Activated naive CD8-positive, alpha-beta T cell treated with anti-CD3 and anti-CD28 coated beads, Interleukin-2, amount 10 ng/mL, durations not matched to agents 7 days and 5 days (primary cell): ENCODE measurements at regions not wholly inside any gene's neighbourhood (a gene's known extent, or its start where the extent isn't known, plus 50 kb on each side); places are given as distances from the start of the nearest gene placed in this dataset.
A peak's percentile ranks its signal among the peaks of the same experiment; 100 is the strongest.
"Not testable (repeated sequence)": the region's sequence is repeated elsewhere in the genome, so short reads cannot be mapped to it uniquely, and the experiment has no call there.

ENCODE experiments used
- ATAC-seq: fragments of 150-1000 bp; cut with Tn5 transposase; one replicate; pipeline ENCODE4 v1.10.0; 2021; ENCODE audit warnings: low read depth, moderate library complexity
- POLR2A ChIA-PET: fragments of 350-600 bp; sonication (Branson Sonifier 250); formaldehyde crosslinking; loops from one replicate; lab custom pipeline; 2021; ENCODE audit warnings: antibody characterized with exemption; lab: Charles Lee
- DNase-seq: peaks from one replicate; pipeline ENCODE4 v3.0.0; 2021
- H3K27ac Mint-ChIP-seq: one replicate; pipeline ENCODE4 v1.8.0; 2022; ENCODE audit warnings: mild to moderate bottlenecking, mixed read lengths
- H3K27me3 Mint-ChIP-seq: one replicate; pipeline ENCODE4 v1.8.0; 2022; ENCODE audit warnings: mild to moderate bottlenecking, moderate library complexity, mixed read lengths
- H3K36me3 Mint-ChIP-seq: one replicate; pipeline ENCODE4 v1.8.0; 2021; ENCODE audit warnings: mild to moderate bottlenecking, mixed read lengths
- H3K4me1 Mint-ChIP-seq: one replicate; pipeline ENCODE4 v1.8.0; 2021; ENCODE audit warnings: mixed read lengths
- H3K4me3 Mint-ChIP-seq: one replicate; pipeline ENCODE4 v1.8.0; 2022; ENCODE audit warnings: mild to moderate bottlenecking, moderate library complexity, mixed read lengths
- H3K9me3 Mint-ChIP-seq: one replicate; pipeline ENCODE4 v1.8.0; 2021; ENCODE audit warnings: mixed read lengths

DNA sequence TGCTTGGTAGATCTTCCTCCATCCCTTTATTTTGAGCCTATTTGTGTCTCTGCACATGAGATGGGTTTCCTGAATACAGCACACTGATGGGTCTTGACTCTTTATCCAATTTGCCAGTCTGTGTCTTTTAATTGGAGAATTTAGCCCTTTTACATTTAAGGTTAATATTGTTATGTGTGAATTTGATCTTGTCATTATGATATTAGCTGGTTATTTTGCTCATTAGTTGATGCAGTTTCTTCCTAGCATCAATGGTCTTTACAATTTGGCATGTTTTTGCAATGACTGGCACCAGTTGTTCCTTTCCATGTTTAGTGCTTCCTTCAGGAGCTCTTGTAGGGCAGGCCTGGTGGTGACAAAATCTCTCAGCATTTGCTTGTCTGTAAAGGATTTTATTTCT lies 72.4 kb downstream of the HNRNPD start:
- H3K36me3 Mint-ChIP-seq, POLR2A ChIA-PET, H3K27ac Mint-ChIP-seq, H3K4me1 Mint-ChIP-seq, ATAC-seq, DNase-seq, H3K9me3 Mint-ChIP-seq, H3K4me3 Mint-ChIP-seq: not testable (repeated sequence)
- H3K27me3 Mint-ChIP-seq: peaks cover 20% of the 10 kb centered on the region

DNA sequence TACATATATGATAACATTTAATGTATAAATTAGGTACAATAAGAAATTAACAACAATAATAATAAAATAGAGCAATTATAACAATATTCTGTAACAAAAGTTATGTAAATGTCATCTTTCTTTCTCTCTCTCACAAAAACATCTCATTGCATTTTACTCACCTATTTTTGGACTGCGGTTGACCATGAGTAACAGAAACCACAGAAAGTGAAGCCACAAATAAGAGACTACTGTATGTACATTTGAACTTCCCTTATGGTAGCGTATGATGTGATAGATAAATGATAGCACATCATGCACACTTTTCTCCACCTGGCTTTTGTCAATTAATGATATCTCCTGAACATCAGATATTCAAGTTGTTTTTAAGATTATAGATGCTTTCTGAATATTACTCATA lies 80.5 kb downstream of the HNRNPD start:
- Mint-ChIP-seq H3K4me1 (peaks cover 7% of the 10 kb centered on the region), H3K9me3 (no peaks in the 10 kb centered on the region), H3K27me3 (peaks cover 7% of the 10 kb centered on the region), H3K27ac (peak overlapping the region; percentile 22), H3K36me3 (peaks cover 4% of the 10 kb centered on the region), H3K4me3 (peak overlapping the region; percentile 41)
- POLR2A ChIA-PET: no interaction called here
- peak; percentile 94 for ATAC-seq
- DNase-seq: no peak

DNA sequence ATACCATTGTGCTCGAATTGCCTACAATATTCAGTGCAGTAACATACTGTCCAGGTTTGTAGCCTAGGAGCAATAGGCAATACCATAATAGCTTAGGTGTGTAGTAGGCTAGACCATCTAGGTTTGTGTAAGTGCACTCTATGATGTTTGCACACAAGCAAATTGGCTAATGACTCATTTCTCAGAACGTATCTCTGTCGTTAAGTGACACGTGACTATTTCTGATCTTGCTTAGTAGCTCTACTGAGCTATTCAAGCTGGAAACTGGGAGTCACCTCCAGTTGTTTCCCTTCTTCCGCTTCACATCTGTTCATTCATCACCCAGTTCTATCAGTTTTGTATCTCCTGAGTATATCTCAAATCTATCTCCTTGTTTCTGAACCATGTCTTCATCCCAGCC lies 86.1 kb downstream of the HNRNPD start:
- DNase-seq (no peak), ATAC-seq (no peak)
- H3K36me3 Mint-ChIP-seq: peaks cover 3% of the 10 kb centered on the region
- no peaks in the 10 kb centered on the region for H3K9me3 Mint-ChIP-seq
- POLR2A ChIA-PET: no interaction called here
- H3K27ac Mint-ChIP-seq: no peak overlapping the region
- H3K4me1 Mint-ChIP-seq: peaks cover 11% of the 10 kb centered on the region
- peaks cover 20% of the 10 kb centered on the region for H3K27me3 Mint-ChIP-seq
- H3K4me3 Mint-ChIP-seq: no peak overlapping the region

DNA sequence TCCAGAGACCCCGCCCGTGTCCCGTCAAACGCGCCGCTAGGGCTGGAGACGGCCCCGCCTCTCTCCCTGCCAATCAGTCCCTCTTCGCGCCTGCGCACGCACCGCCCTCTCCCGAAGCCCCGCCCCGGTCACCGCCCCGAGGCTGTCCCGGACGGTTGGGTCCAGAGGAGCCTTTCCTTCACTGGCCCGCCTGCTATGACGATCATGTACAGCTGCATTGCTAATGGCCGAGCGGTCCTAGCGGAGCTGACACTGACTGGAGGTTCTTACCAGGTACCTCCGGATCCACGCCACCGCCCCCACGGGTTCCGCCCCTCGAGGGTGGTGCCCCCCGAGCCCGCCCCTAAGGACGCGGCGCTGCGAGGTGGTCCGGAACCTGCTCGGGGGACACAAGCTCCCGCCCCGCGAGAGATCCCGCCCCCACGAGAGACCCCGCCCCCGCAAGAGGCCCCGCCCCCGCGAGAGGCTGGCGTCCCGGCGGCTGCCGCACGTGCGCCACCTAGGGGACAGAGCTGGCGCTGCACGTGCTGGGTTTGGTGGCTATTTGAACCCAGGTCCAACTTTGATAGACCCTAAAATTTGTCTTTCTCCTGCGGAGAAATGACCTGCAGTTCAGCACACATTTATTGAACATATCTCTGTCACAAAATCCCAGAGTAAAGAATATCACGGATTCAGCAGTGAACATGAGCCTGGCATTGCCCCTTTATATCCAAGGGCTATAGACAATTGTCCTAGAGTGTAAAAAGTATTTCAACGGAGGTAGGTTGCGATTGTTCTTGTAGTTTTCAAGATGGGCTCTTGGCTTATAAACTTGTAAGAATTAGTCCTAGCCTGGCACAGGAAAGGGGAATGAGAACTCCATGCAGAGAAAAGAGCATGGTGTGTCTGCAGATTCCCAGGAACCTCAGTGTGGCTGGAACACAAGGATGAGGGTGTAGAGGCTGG lies 88.7 kb downstream of the HNRNPD start:
- Mint-ChIP-seq H3K27ac (peak overlapping the region; percentile 74), H3K9me3 (no peaks in the 10 kb centered on the region), H3K27me3 (peaks cover 23% of the 10 kb centered on the region), H3K4me3 (peak overlapping the region; percentile 82), H3K36me3 (no peaks in the 10 kb centered on the region), H3K4me1 (peaks cover 11% of the 10 kb centered on the region)
- DNase-seq (peak; percentile 99), ATAC-seq (peak; percentile 100)
- POLR2A ChIA-PET: interaction anchor here (1.3 to 1.4 kb wide), 3 partner anchors 87 to 144 kb away, joined by 4 to 5 read pairs (median 5); partner anchors contain the start of genes HNRNPD and HNRNPDL

DNA sequence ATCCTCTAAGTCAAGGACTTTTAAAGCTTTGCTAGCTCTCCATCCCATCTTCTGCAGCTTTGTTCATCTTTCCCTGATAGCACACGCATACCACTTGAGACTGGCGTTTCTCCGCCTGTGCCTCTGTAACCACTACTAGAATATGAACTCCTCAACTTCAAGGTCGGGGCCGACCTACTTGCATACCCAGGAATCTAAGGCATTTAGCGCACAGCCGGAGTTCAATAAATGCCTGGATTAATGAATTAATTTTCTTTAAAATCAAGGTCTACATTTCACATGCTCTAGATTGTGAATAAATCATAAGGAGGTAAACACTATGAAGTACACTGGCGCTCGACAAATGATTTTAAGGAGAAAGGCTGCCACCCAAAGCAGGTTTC lies 89.3 kb downstream of the HNRNPD start:
- Mint-ChIP-seq H3K4me3 (peak overlapping the region; percentile 82), H3K36me3 (no peaks in the 10 kb centered on the region), H3K27me3 (peaks cover 20% of the 10 kb centered on the region), H3K27ac (peak overlapping the region; percentile 6), H3K4me1 (peaks cover 11% of the 10 kb centered on the region), H3K9me3 (no peaks in the 10 kb centered on the region)
- POLR2A ChIA-PET: interaction anchor here (1.3 to 1.4 kb wide), 3 partner anchors 88 to 145 kb away, joined by 4 to 5 read pairs (median 5); partner anchors contain the start of genes HNRNPD and HNRNPDL
- no peak for DNase-seq
- ATAC-seq: no peak

DNA sequence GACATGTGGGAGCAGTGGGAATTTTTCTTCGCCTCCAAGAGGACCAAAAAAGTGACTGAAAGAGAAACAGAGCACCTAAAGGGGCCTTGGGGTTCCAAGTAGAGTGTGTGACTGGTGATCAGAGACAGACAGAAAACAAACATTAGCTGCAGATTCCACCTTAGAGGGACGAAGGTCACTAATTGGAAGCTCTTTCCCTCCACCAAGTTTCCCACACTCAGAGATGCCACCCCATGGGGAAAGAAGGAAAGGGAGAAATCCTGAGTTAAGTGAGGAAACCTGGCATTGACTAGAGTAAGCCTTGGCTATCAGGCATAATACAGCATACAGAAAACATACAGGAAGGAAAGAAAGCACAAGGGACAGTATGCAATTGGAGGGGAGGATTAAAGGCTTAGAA lies 90.9 kb downstream of the HNRNPD start:
- POLR2A ChIA-PET: no interaction called here
- H3K27me3 Mint-ChIP-seq: peaks cover 31% of the 10 kb centered on the region
- peaks cover 1% of the 10 kb centered on the region for H3K36me3 Mint-ChIP-seq
- ATAC-seq (no peak), DNase-seq (no peak)
- H3K4me1 Mint-ChIP-seq: peaks cover 11% of the 10 kb centered on the region
- H3K9me3 Mint-ChIP-seq: peaks cover 1% of the 10 kb centered on the region
- no peak overlapping the region for H3K4me3 Mint-ChIP-seq
- H3K27ac Mint-ChIP-seq: no peak overlapping the region

DNA sequence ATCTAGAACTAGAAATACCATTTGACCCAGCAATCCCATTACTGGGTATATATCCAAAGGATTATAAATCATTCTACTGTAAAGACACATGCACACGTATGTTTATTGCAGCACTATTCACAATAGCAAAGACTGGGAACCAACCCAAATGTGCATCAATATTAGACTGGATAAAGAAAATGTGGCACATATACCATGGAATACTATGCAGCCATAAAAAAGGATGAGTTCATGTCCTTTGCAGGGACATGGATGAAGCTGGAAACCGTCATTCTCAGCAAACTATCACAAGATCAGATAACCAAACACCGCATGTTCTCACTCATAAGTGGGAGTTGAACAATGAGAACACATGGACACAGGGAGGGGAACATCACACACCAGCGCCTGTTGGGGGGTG lies 94.2 kb downstream of the HNRNPD start:
- DNase-seq, H3K27ac Mint-ChIP-seq, H3K9me3 Mint-ChIP-seq, H3K36me3 Mint-ChIP-seq, H3K4me1 Mint-ChIP-seq, ATAC-seq, POLR2A ChIA-PET, H3K4me3 Mint-ChIP-seq: not testable (repeated sequence)
- peaks cover 42% of the 10 kb centered on the region for H3K27me3 Mint-ChIP-seq

DNA sequence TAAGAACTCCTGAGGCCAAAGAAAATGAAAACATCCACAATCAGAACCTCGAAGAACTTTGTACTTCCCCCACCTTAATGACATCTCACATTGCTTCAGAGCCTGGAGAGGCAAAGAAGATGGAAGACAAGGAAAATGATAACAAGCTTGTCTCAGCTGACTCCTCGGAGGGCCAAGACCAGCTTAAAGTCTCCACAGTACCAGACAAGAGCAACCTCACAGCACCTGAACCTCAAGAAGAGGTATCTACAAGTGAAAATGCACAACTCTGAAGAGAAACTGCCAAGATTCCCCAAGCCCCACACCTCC lies 97.5 kb downstream of the HNRNPD start:
- Mint-ChIP-seq H3K9me3 (peaks cover 1% of the 10 kb centered on the region), H3K27ac (no peak overlapping the region), H3K4me3 (no peak overlapping the region), H3K27me3 (peaks cover 27% of the 10 kb centered on the region), H3K4me1 (peaks cover 7% of the 10 kb centered on the region), H3K36me3 (peaks cover 1% of the 10 kb centered on the region)
- ATAC-seq (no peak), DNase-seq (no peak)
- POLR2A ChIA-PET: no interaction called here

DNA sequence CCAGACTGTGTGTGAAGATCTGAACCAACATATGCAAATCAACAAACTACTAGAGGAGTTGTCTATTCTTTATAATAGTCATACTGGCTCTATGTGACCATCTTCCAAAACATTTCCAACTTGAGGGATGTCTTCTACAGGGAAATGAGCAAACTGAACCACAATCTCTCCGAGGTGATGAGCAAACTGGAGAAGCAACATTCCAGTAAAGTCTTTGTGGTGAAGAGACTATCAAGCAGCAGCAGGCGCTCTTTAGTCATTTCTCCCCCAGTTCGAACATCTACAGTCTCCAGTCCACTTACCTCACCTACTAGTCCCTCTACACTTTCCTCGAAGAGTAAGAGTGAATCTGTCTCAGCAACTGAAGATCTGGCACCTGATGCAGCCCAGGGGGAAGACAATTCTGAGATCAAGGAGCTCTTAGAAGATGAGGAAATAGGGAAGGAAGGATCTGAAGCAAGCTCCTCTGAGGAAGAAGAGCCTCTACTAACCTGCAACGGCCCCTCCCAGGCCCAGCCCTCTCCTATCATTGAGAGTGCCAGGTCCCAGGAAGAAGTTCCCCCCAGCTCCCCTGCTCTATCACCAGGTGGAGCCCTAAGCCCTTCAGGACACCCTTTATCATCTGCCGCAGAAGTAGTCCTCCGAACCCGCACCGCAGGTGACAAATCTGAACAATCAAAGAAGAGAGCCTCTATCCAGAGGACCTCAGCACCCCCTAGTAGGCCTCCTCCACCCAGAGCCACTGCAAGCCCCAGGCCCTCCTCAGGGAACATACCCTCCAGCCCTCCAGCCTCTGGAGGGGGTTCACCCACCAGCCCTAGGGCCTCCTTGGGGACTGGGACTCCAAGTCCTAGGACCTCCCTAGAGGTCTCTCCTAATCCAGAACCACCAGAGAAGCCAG lies 98.1 kb downstream of the HNRNPD start:
- no peak overlapping the region for H3K27ac Mint-ChIP-seq
- H3K4me1 Mint-ChIP-seq: peaks cover 7% of the 10 kb centered on the region
- no peak overlapping the region for H3K4me3 Mint-ChIP-seq
- no peak for DNase-seq
- H3K36me3 Mint-ChIP-seq: peaks cover 1% of the 10 kb centered on the region
- no peak for ATAC-seq
- peaks cover 27% of the 10 kb centered on the region for H3K27me3 Mint-ChIP-seq
- peaks cover 1% of the 10 kb centered on the region for H3K9me3 Mint-ChIP-seq
- POLR2A ChIA-PET: no interaction called here

DNA sequence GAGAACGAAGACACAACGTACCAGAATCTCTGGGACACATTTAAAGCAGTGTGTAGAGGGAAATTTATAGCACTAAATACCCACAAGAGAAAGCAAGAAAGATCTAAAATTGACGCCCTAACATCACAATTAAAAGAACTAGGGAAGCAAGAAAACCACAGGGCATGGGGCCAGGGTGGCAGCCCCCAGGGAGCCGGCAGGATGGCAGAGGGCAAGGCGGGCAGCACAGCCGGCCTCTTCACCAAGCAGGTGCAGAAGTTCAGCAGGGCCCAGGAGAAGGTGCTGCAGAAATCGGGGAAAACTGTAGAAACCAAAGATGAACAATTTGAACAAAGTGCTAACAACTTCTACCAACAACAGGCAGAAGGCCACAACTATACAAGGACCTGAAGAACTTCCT lies 99.1 kb downstream of the HNRNPD start:
- ATAC-seq, DNase-seq, H3K9me3 Mint-ChIP-seq, POLR2A ChIA-PET, H3K4me1 Mint-ChIP-seq, H3K4me3 Mint-ChIP-seq, H3K36me3 Mint-ChIP-seq, H3K27ac Mint-ChIP-seq: not testable (repeated sequence)
- peaks cover 27% of the 10 kb centered on the region for H3K27me3 Mint-ChIP-seq

DNA sequence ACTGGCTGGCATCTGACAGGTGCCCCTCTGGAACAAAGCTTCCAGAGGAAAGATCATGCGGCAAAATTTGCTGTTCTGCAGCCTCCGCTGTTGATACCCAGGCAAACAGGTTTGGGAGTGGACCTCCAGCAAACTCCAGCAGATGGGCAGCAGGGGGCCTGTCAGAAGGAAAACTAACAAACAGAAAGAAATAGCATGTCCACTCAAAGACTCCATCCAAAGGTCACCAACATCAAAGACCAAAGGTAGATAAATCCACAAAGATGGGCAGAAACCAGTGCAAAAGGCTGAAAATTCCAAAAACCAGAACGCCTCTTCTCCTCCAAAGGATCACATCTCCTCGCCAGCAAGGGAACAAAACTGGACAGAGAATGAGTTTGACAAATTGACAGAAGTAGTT lies 101.3 kb downstream of the HNRNPD start:
- not testable (repeated sequence) for H3K4me3 Mint-ChIP-seq, H3K9me3 Mint-ChIP-seq, DNase-seq, H3K36me3 Mint-ChIP-seq, ATAC-seq, H3K27ac Mint-ChIP-seq
- Mint-ChIP-seq H3K27me3 (peaks cover 16% of the 10 kb centered on the region), H3K4me1 (peaks cover 16% of the 10 kb centered on the region)
- POLR2A ChIA-PET: interaction anchor here (0.6 kb wide), 1 partner anchor 35 kb away, joined by 7 read pairs; no protein-coding TSS in a partner anchor

DNA sequence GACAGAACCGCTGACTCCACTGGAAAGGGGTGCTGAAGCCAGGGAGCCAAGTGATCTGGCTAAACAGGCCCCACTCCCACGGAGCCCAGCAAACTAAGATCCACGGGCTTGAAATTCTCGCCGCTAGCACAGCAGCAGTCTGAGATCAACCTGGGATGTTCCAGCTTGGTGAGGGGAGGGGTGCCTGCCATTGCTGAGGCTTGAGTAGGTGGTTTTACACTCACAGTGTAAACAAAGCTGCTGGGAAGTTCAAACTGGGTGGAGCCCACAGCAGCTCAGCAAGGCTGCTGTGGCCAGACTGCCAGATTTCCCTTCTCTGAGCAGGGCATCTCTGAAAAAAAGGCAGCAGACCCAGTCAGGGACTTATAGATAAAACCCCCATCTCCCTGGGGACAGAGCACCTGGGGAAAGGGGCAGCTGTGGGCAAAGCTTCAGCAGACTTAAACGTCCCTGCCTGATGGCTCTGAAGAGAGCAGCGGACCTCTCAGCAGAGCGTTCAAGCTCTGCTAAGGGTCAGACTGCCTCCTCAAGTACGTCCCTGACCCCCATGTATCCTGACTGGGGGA lies 101.8 kb downstream of the HNRNPD start:
- H3K36me3 Mint-ChIP-seq, ATAC-seq, H3K9me3 Mint-ChIP-seq, POLR2A ChIA-PET, H3K4me3 Mint-ChIP-seq, H3K27ac Mint-ChIP-seq, DNase-seq: not testable (repeated sequence)
- Mint-ChIP-seq H3K27me3 (peaks cover 16% of the 10 kb centered on the region), H3K4me1 (peaks cover 16% of the 10 kb centered on the region)

DNA sequence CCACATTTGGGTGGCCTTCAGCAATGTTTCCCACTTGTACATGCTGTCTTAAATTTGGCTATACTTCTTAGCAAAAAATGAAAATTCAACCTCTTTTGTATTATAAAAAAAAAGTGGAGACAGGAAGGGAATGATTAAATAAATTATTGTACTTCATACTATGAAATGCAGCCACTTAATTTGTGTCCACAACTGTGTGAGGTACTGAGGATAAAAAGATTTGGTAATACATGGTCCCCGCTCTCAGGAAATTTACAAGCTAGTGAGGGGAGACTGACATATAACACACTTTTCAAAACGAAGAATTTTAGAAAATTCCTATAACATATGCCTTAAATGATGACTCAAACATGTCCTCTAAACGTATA lies 105.0 kb downstream of the HNRNPD start:
- no peak overlapping the region for H3K4me3 Mint-ChIP-seq

More for the DNA sequence above, 105.0 kb downstream of the HNRNPD start:
- Mint-ChIP-seq H3K9me3 (peaks cover 4% of the 10 kb centered on the region), H3K27me3 (peaks cover 5% of the 10 kb centered on the region), H3K4me1 (peaks cover 11% of the 10 kb centered on the region), H3K36me3 (peaks cover 2% of the 10 kb centered on the region), H3K27ac (no peak overlapping the region)
- POLR2A ChIA-PET: no interaction called here
- DNase-seq: no peak
- no peak for ATAC-seq
